ENCODE measurements at regions not wholly inside any gene's neighbourhood (a gene's known extent, or its start where the extent isn't known, plus 50 kb on each side); places are given as distances from the start of the nearest gene placed in this dataset.

DNA sequence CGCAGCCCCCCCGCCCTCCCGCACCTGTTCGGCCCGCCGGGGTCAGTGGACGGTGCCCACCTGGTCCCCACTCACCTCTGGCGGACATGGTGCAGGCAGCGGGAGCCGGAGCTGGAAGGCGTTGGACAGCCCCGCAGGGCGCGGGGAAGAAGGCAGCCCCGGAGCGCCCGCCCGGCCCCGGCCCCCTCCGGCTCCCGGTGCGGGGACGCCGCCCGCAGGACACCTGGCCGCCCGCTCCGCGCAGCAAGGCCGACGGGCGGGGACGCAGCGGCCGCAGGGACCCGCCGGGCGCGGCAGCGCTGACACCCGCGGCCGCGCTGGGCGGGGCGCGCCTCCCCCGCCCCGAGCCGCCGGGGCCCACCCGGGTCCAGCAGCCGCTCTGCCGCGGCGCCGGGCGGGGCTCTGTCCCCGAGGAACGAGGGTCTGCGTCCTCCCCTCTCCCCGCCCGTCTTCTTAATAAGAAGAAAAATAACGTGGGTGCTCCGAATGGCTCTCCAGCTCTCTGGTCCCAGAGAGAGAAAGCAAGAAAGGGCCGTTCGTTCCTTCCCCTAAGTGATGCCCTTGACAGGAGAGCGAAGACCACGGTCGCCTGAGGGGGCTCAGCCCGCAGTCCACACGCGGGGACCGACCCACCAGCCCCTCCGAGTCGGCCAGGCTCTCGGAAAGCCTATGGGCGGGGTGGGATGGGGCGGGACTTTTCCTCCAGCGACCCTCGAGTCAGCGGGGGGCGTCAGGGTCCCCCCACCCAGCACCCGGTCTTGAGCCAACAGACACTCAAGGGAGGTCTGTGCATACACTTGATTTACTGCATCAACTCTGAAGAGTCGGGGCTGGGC is 53.4 kb upstream of the FHIP2A start (continued):
- TF ChIP-seq ZNF462 (CRISPR knock-in tag; IDR thresholded peaks at IDR 0.05) (no peak), EZH2 (IDR thresholded peaks at IDR 0.05; ENCODE audit: low read depth, unreplicated experiment) (no peak), NANOG (IDR thresholded peaks at IDR 0.05; ENCODE audit: borderline replicate concordance) (no peak), POLR2AphosphoS5 (IDR thresholded peaks at IDR 0.05; ENCODE audit: low read depth) (no peak), CREB1 (CRISPR knock-in tag; IDR thresholded peaks at IDR 0.05; ENCODE audit: low read depth) (no peak), JUNB (IDR thresholded peaks at IDR 0.05; ENCODE audit: unreplicated experiment) (no peak), EZH2phosphoT487 (IDR thresholded peaks at IDR 0.05; ENCODE audit: unreplicated experiment) (no peak)
- TF ChIP-seq, protein P1, sequence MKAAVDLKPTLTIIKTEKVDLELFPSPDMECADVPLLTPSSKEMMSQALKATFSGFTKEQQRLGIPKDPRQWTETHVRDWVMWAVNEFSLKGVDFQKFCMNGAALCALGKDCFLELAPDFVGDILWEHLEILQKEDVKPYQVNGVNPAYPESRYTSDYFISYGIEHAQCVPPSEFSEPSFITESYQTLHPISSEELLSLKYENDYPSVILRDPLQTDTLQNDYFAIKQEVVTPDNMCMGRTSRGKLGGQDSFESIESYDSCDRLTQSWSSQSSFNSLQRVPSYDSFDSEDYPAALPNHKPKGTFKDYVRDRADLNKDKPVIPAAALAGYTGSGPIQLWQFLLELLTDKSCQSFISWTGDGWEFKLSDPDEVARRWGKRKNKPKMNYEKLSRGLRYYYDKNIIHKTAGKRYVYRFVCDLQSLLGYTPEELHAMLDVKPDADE (IDR thresholded peaks at IDR 0.05) = no peak

DNA sequence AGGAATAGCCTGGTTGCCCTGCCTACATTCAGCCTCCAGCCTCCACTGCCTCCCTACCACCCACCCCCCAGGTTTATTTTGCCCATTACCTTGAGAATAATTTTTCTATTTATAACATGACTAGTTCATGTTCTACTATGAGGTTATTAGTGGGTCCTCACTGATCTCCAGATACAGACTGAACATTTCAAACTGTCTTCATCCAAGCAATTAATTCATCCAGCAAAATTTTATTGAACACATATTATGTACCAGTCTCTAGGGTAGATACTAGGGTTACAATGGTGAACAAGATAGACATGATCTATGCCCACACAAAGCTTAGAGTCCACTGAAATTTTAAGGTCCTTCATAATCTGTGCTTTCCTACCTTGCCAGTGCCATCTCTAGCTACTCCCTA is 51.6 kb upstream of the FHIP2A start:
- Mint-ChIP-seq H3K9me3 (no peaks in the 10 kb centered on the region), H3K36me3 (ENCODE audit: low read depth) (no peaks in the 10 kb centered on the region), H3K27me3 (ENCODE audit: insufficient read depth, low read depth, poor library complexity) (peaks cover 7% of the 10 kb centered on the region), H3K27ac (no peak overlapping the region), H3K4me3 (no peak overlapping the region), H3K4me1 (peaks cover 5% of the 10 kb centered on the region)
- no peaks in the 10 kb centered on the region for H3K9me2 ChIP-seq (ENCODE audit: insufficient read depth)
- peaks cover 15% of the 10 kb centered on the region for H3K4me1 ChIP-seq (ENCODE audit: insufficient read depth)
- ATAC-seq (no peak), DNase-seq (ENCODE audit: low spot score) (no peak)
- no peaks in the 10 kb centered on the region for H4K20me1 ChIP-seq (replicated peaks; ENCODE audit: insufficient read depth)
- no peaks in the 10 kb centered on the region for H3K79me2 ChIP-seq (replicated peaks; ENCODE audit: insufficient read depth)
- no peak overlapping the region for H3K27ac ChIP-seq (ENCODE audit: low read depth)
- H3F3A ChIP-seq (replicated peaks; ENCODE audit: low read depth) = no peaks in the 10 kb centered on the region; the same call in 1 of the 2 replicates
- H3K36me3 ChIP-seq (ENCODE audit: insufficient read depth) = no peaks in the 10 kb centered on the region
- H3K4me2 ChIP-seq = no peak overlapping the region
- H2AFZ ChIP-seq = no peak overlapping the region; the same call in 1 of the 2 replicates
- H3K27me3 ChIP-seq (ENCODE audit: insufficient read depth) = peaks cover 35% of the 10 kb centered on the region
- no peak overlapping the region for H3K4me3 ChIP-seq
- no peak for TF ChIP-seq REST (IDR thresholded peaks at IDR 0.05; ENCODE audit: unreplicated experiment)
- TF ChIP-seq POLR2AphosphoS5 (IDR thresholded peaks at IDR 0.05; ENCODE audit: low read depth) = no peak
- no peak for TF ChIP-seq CREB1 (CRISPR knock-in tag; IDR thresholded peaks at IDR 0.05; ENCODE audit: low read depth)
- TF ChIP-seq, protein P1 (IDR thresholded peaks at IDR 0.05) = no peak
- TF ChIP-seq STAT1 (IDR thresholded peaks at IDR 0.05; ENCODE audit: unreplicated experiment) = no peak
- no peak for TF ChIP-seq ZNF331 (CRISPR knock-in tag; IDR thresholded peaks at IDR 0.05; ENCODE audit: low read depth)
- TF ChIP-seq EZH2phosphoT487 (IDR thresholded peaks at IDR 0.05; ENCODE audit: unreplicated experiment) = no peak
- no peak for TF ChIP-seq ZNF114 (CRISPR knock-in tag; IDR thresholded peaks at IDR 0.05)
- TF ChIP-seq NANOG (IDR thresholded peaks at IDR 0.05; ENCODE audit: borderline replicate concordance) = no peak
